ENCODE measurements at regions not wholly inside any gene's neighbourhood (a gene's known extent, or its start where the extent isn't known, plus 50 kb on each side); places are given as distances from the start of the nearest gene placed in this dataset.

- no peak for DNase-seq
These were observed 75.7 kb upstream of the CCDC112 start for GRCh38 chr5:115372146-115372545.

GRCh38 chr5:115369430-115370144, 73.1 kb upstream of the CCDC112 start:
- no peak for DNase-seq

- no peak for DNase-seq
These were observed 69.8 kb upstream of the CCDC112 start for GRCh38 chr5:115366223-115366622.

- no peak for DNase-seq
These were observed 67.4 kb upstream of the CCDC112 start for GRCh38 chr5:115363879-115364278.

- DNase-seq = no peak
These were observed 63.7 kb upstream of the CCDC112 start for GRCh38 chr5:115360046-115360685.

- DNase-seq = no peak
These were observed 59.4 kb upstream of the CCDC112 start for GRCh38 chr5:115355767-115356381.

- no peak for DNase-seq
These were observed 58.6 kb upstream of the CCDC112 start for GRCh38 chr5:115355095-115355494.

- no peak for DNase-seq
These were observed 57.8 kb upstream of the CCDC112 start for GRCh38 chr5:115354246-115354645.

- no peak for DNase-seq
These were observed 56.1 kb upstream of the CCDC112 start for GRCh38 chr5:115352571-115352970.

- DNase-seq = no peak
These were observed 55.1 kb upstream of the CCDC112 start for GRCh38 chr5:115351356-115352195.

- DNase-seq = no peak
These were observed 54.4 kb upstream of the CCDC112 start for GRCh38 chr5:115350894-115351293.

GRCh38 chr5:115349001-115349817, 52.8 kb upstream of the CCDC112 start:
- DNase-seq = no peak

- DNase-seq = no peak
These were observed 51.7 kb upstream of the CCDC112 start for GRCh38 chr5:115348175-115348574.
